Tibial nerve (tissue), 4 donors: ENCODE measurements at regions not wholly inside any gene's neighbourhood (a gene's known extent, or its start where the extent isn't known, plus 50 kb on each side); places are given as distances from the start of the nearest gene placed in this dataset.

ENCODE experiments used
- DNase-seq, 2 donors: peaks; one replicate each; pipeline ENCODE4 v3.0.0-alpha.2; 2019; ENCODE audit warnings: low spot score in 2 of 2
- H3K27ac ChIP-seq, 4 donors: fragments of 200-600 bp; sonication (generic) in 3 of 4; one replicate each; pipeline ENCODE4 v1.5.1; 2017 to 2019; ENCODE audit warnings: mild to moderate bottlenecking in 1 of 4
- H3K27me3 ChIP-seq, 2 donors: fragments of 200-600 bp; sonication (generic) in 1 of 2; one replicate each; pipeline versions ENCODE4 v1.5.1 to v1.6.0; 2017 to 2019
- H3K36me3 ChIP-seq, 3 donors: fragments of 200-600 bp; sonication (generic); one replicate each; pipeline ENCODE4 v1.5.1; 2018 to 2019
- H3K4me1 ChIP-seq, 4 donors: fragments of 200-600 bp; sonication (generic) in 3 of 4; one replicate each; pipeline ENCODE4 v1.5.1; 2017 to 2019
- H3K4me3 ChIP-seq, 4 donors: fragments of 200-600 bp; sonication (generic) in 3 of 4; one replicate each; pipeline ENCODE4 v1.5.1; 2017 to 2019; ENCODE audit warnings: mild to moderate bottlenecking in 1 of 4, moderate library complexity in 1 of 4
- H3K9me3 ChIP-seq, 4 donors: fragments of 200-600 bp; sonication (generic) in 3 of 4; one replicate each; pipeline ENCODE4 v1.5.1; 2017 to 2019
- EP300 ChIP-seq, 2 donors: sonication (generic); formaldehyde crosslinking; IDR thresholded peaks; one replicate each; pipeline ENCODE4 v1.6.1; 2017; ENCODE audit warnings: antibody characterized with exemption in 2 of 2, mild to moderate bottlenecking in 1 of 2
- POLR2A ChIP-seq, 2 donors: fragments of 450-650 bp; IDR thresholded peaks; one replicate each; pipeline ENCODE4 v1.6.1; 2017; ENCODE audit warnings: antibody characterized with exemption in 2 of 2, mild to moderate bottlenecking in 2 of 2, moderate library complexity in 2 of 2
- WGBS, 2 donors: methylation state at CpG; one replicate each; pipeline ENCODE4 v1.1.5; 2018; 5-methylcytosine and 5-hydroxymethylcytosine counted together
- TF ChIP-seq, protein P1 (sequence below), 5 experiments: fragments of 200-600 bp in 3 of 5; fragments of 450-650 bp in 2 of 5; sonication (generic) in 3 of 5; IDR thresholded peaks; one replicate each; pipeline ENCODE4 v1.5.1; 2016 to 2019; ENCODE audit warnings: antibody characterized with exemption in 5 of 5, mild to moderate bottlenecking in 3 of 5, moderate library complexity in 2 of 5

DNA sequence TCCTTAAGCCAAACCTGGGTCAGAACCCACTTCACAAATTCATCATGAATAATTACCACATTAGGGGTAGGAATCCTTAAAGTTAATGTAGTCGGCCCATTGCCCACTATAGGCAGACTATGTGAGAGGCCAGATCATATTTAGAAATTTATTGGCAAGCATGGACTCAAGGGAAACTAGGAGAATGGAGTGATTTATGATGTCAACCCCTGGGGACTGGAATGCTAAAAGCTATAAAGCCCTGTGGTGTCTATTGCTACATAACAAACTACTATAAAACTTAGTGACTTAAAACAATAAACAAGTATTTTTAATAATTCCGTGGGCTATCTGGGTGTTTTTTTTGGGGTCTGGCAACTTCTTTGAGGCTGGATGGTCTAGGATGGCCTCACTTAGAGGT is 93.9 kb downstream of the PPP1R2C start:
- DNase-seq: no peak
- Histone ChIP-seq H3K36me3 (no peaks in the 10 kb centered on the region), H3K27ac (no peak overlapping the region), H3K9me3 (no peaks in the 10 kb centered on the region), H3K27me3 (no peaks in the 10 kb centered on the region), H3K4me1 (no peaks in the 10 kb centered on the region), H3K4me3 (no peak overlapping the region)
- WGBS, 2 donors: 62 to 65% methylated on average over 2 of the region's 2 CpGs
- TF ChIP-seq, protein P1, sequence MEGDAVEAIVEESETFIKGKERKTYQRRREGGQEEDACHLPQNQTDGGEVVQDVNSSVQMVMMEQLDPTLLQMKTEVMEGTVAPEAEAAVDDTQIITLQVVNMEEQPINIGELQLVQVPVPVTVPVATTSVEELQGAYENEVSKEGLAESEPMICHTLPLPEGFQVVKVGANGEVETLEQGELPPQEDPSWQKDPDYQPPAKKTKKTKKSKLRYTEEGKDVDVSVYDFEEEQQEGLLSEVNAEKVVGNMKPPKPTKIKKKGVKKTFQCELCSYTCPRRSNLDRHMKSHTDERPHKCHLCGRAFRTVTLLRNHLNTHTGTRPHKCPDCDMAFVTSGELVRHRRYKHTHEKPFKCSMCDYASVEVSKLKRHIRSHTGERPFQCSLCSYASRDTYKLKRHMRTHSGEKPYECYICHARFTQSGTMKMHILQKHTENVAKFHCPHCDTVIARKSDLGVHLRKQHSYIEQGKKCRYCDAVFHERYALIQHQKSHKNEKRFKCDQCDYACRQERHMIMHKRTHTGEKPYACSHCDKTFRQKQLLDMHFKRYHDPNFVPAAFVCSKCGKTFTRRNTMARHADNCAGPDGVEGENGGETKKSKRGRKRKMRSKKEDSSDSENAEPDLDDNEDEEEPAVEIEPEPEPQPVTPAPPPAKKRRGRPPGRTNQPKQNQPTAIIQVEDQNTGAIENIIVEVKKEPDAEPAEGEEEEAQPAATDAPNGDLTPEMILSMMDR (IDR thresholded peaks at IDR 0.05): no peak
- TF ChIP-seq POLR2A (IDR thresholded peaks at IDR 0.05) (no peak), EP300 (IDR thresholded peaks at IDR 0.05) (no peak)

- no peaks in the 10 kb centered on the region for H3K36me3 ChIP-seq
- no peaks in the 10 kb centered on the region for H3K27me3 ChIP-seq
- H3K9me3 ChIP-seq: no peaks in the 10 kb centered on the region
- WGBS, 2 donors: 24 to 26% methylated on average over 2 of the region's 2 CpGs
- no peak overlapping the region for H3K27ac ChIP-seq
- H3K4me3 ChIP-seq: no peak overlapping the region
- DNase-seq: peak in 1 of 2 donors; percentile 5
- H3K4me1 ChIP-seq: no peaks in the 10 kb centered on the region
- TF ChIP-seq POLR2A (IDR thresholded peaks at IDR 0.05) (no peak), EP300 (IDR thresholded peaks at IDR 0.05) (no peak)
- TF ChIP-seq, protein P1 (IDR thresholded peaks at IDR 0.05): no peak
These were observed 97.3 kb downstream of the PPP1R2C start for GRCh38 chrX:42680666-42681065.

- Histone ChIP-seq H3K9me3 (no peaks in the 10 kb centered on the region), H3K4me1 (no peaks in the 10 kb centered on the region), H3K36me3 (no peaks in the 10 kb centered on the region), H3K4me3 (no peak overlapping the region), H3K27ac (no peak overlapping the region), H3K27me3 (no peaks in the 10 kb centered on the region)
- 74 to 75% methylated on average over 6 of the region's 6 CpGs for WGBS, 2 donors
- TF ChIP-seq POLR2A (IDR thresholded peaks at IDR 0.05) (no peak), EP300 (IDR thresholded peaks at IDR 0.05) (no peak)
- TF ChIP-seq, protein P1 (IDR thresholded peaks at IDR 0.05): no peak
- no peak for DNase-seq
These were observed 99.8 kb downstream of the PPP1R2C start for GRCh38 chrX:42678133-42678532.

- H3K27me3 ChIP-seq: no peaks in the 10 kb centered on the region
- H3K9me3 ChIP-seq: peaks cover 0 to 6% (median 0%) of the 10 kb centered on the region in 4 donors
- H3K4me1 ChIP-seq: no peaks in the 10 kb centered on the region
- DNase-seq: no peak
- TF ChIP-seq POLR2A (IDR thresholded peaks at IDR 0.05): no peak
- TF ChIP-seq, protein P1 (IDR thresholded peaks at IDR 0.05): no peak
- no peak for TF ChIP-seq EP300 (IDR thresholded peaks at IDR 0.05)
- no peak overlapping the region for H3K4me3 ChIP-seq
- H3K36me3 ChIP-seq: no peaks in the 10 kb centered on the region
- no peak overlapping the region for H3K27ac ChIP-seq
These were observed 104.6 kb downstream of the PPP1R2C start for GRCh38 chrX:42673301-42673810.

DNA sequence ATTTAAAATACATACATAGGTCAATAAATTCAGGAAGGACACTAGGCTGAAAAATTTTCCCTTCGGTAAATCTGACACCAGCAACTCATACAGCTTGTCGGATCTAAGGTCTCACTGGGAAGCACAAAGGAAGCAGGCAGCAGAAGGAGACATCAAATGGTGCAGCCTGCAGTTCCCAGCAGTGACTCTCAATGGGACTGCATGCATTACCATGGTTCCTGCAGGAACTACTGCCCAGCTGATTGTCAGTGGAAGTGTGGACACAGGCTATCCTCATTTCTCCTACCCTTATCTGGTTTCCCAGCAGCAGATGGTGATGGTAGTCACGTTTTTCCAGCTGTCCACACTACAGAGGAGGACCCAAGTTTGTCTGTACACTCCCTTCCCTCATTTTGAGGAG is 113.3 kb downstream of the PPP1R2C start:
- no peak for DNase-seq
- TF ChIP-seq EP300 (IDR thresholded peaks at IDR 0.05): no peak
- TF ChIP-seq POLR2A (IDR thresholded peaks at IDR 0.05): no peak
- TF ChIP-seq, protein P1 (IDR thresholded peaks at IDR 0.05): no peak
- 64 to 75% methylated on average over 3 of the region's 3 CpGs for WGBS, 2 donors
- no peaks in the 10 kb centered on the region for H3K4me1 ChIP-seq
- no peak overlapping the region for H3K27ac ChIP-seq
- no peaks in the 10 kb centered on the region for H3K36me3 ChIP-seq
- H3K27me3 ChIP-seq: no peaks in the 10 kb centered on the region
- H3K4me3 ChIP-seq: no peak overlapping the region
- H3K9me3 ChIP-seq: peaks cover 0 to under 1% (median 0%) of the 10 kb centered on the region in 4 donors
